ENCODE measurements at regions not wholly inside any gene's neighbourhood (a gene's known extent, or its start where the extent isn't known, plus 50 kb on each side); places are given as distances from the start of the nearest gene placed in this dataset.

GRCh38 chr4:166198041-166198440, 325.0 kb downstream of the TLL1 start:
- no peak for TF ChIP-seq CTCF (conservative IDR thresholded peaks at IDR 0.05; ENCODE audit: low read depth, low read length)
- TF ChIP-seq EZH2 (IDR thresholded peaks at IDR 0.05; ENCODE audit: borderline replicate concordance, low read depth, low read length, poor library complexity, severe bottlenecking), result no peak
